Naive thymus-derived CD8-positive, alpha-beta T cell (primary cell): ENCODE measurements at regions not wholly inside any gene's neighbourhood (a gene's known extent, or its start where the extent isn't known, plus 50 kb on each side); places are given as distances from the start of the nearest gene placed in this dataset.

Experiments
- ATAC-seq, 2 donors: fragments of 150-1000 bp; cut with Tn5 transposase in 1 of 2; sonication (Bioruptor Pico), chemical (Tn5 transposase) in 1 of 2; 1 replicate in 1 of 2; 2 replicates in 1 of 2; pipeline ENCODE4 v1.10.0; 2021; ENCODE audit warnings: mild to moderate bottlenecking in 2 of 2, moderate library complexity in 2 of 2
- POLR2A ChIA-PET: fragments of 350-600 bp; sonication (Branson Sonifier 250); formaldehyde crosslinking; loops from one replicate; lab custom pipeline; 2021; ENCODE audit warnings: antibody characterized with exemption; lab: Charles Lee
- DNase-seq, 10 donors: peaks; one replicate each; pipeline versions ENCODE4 v3.0.0 to v3.0.0-alpha.2; 2020 to 2022
- H3K27ac Mint-ChIP-seq, 10 donors: one replicate each; pipeline ENCODE4 v1.8.0; 2020 to 2022; ENCODE audit warnings: mild to moderate bottlenecking in 10 of 10, mixed read lengths in 10 of 10, moderate library complexity in 4 of 10, inconsistent platforms in 1 of 10
- H3K27me3 Mint-ChIP-seq, 5 donors: one replicate each; pipeline ENCODE4 v1.8.0; 2021 to 2022; ENCODE audit warnings: mixed read lengths in 5 of 5
- H3K36me3 Mint-ChIP-seq, 3 donors: one replicate each; pipeline ENCODE4 v1.8.0; 2020 to 2022; ENCODE audit warnings: mixed read lengths in 3 of 3, mild to moderate bottlenecking in 2 of 3, inconsistent platforms in 1 of 3
- H3K4me1 Mint-ChIP-seq, 4 donors: one replicate each; pipeline ENCODE4 v1.8.0; 2021 to 2022; ENCODE audit warnings: mixed read lengths in 4 of 4
- H3K4me3 Mint-ChIP-seq, 10 donors: one replicate each; pipeline ENCODE4 v1.8.0; 2020 to 2022; ENCODE audit warnings: mild to moderate bottlenecking in 10 of 10, mixed read lengths in 10 of 10, moderate library complexity in 6 of 10, inconsistent platforms in 1 of 10
- H3K9me3 Mint-ChIP-seq, 9 donors: one replicate each; pipeline ENCODE4 v1.8.0; 2020 to 2022; ENCODE audit warnings: mixed read lengths in 9 of 9, mild to moderate bottlenecking in 3 of 9, inconsistent platforms in 1 of 9, moderate library complexity in 1 of 9

- no peak overlapping the region for H3K4me3 Mint-ChIP-seq
- ATAC-seq (no peak), DNase-seq (no peak)
- H3K27me3 Mint-ChIP-seq, result peaks cover 25 to 49% (median 30%) of the 10 kb centered on the region in 5 donors
- no peak overlapping the region for H3K27ac Mint-ChIP-seq
- POLR2A ChIA-PET, result no interaction called here
- H3K4me1 Mint-ChIP-seq, result no peaks in the 10 kb centered on the region
- peaks cover 0 to 2% (median 0%) of the 10 kb centered on the region in 3 donors for H3K36me3 Mint-ChIP-seq
- peaks cover 0 to 7% (median 0%) of the 10 kb centered on the region in 9 donors for H3K9me3 Mint-ChIP-seq
Observed at GRCh38 chr5:88536146-88536545, 267.5 kb upstream of the TMEM161B start.

GRCh38 chr5:88524941-88525340 lies 256.3 kb upstream of the TMEM161B start:
- ATAC-seq (no peak), DNase-seq (no peak)
- Mint-ChIP-seq H3K36me3 (peaks cover 0 to 3% (median 0%) of the 10 kb centered on the region in 3 donors), H3K27ac (no peak overlapping the region), H3K4me1 (no peaks in the 10 kb centered on the region), H3K27me3 (peaks cover 7 to 26% (median 11%) of the 10 kb centered on the region in 5 donors), H3K9me3 (peaks cover 0 to under 1% (median 0%) of the 10 kb centered on the region in 9 donors), H3K4me3 (no peak overlapping the region)
- POLR2A ChIA-PET, result no interaction called here

DNA sequence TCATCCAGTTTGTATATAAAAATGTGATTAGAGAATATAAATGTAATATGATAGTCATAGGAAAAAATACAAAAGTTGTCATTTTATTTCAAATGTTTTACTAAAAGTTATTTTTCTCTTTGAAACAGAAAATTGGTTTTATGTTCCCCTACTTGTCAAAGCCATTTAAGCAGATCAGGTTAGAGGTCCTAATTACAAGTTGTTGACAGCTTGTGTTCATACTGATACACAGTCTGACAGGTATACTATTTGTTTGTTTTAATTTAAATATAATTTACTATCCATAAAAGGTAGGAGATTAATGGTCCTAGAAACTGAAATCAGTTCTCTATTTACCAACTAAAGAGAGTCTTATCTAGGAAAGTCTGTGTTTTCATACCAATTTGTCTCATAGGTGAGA lies 250.4 kb upstream of the TMEM161B start:
- Mint-ChIP-seq H3K36me3 (peaks cover 0 to 3% (median 0%) of the 10 kb centered on the region in 3 donors), H3K4me1 (no peaks in the 10 kb centered on the region), H3K27me3 (peaks cover 6 to 17% (median 15%) of the 10 kb centered on the region in 5 donors), H3K4me3 (no peak overlapping the region), H3K27ac (no peak overlapping the region), H3K9me3 (peaks cover 0 to 5% (median 0%) of the 10 kb centered on the region in 9 donors)
- no peak for DNase-seq
- no peak for ATAC-seq
- POLR2A ChIA-PET, result no interaction called here

DNA sequence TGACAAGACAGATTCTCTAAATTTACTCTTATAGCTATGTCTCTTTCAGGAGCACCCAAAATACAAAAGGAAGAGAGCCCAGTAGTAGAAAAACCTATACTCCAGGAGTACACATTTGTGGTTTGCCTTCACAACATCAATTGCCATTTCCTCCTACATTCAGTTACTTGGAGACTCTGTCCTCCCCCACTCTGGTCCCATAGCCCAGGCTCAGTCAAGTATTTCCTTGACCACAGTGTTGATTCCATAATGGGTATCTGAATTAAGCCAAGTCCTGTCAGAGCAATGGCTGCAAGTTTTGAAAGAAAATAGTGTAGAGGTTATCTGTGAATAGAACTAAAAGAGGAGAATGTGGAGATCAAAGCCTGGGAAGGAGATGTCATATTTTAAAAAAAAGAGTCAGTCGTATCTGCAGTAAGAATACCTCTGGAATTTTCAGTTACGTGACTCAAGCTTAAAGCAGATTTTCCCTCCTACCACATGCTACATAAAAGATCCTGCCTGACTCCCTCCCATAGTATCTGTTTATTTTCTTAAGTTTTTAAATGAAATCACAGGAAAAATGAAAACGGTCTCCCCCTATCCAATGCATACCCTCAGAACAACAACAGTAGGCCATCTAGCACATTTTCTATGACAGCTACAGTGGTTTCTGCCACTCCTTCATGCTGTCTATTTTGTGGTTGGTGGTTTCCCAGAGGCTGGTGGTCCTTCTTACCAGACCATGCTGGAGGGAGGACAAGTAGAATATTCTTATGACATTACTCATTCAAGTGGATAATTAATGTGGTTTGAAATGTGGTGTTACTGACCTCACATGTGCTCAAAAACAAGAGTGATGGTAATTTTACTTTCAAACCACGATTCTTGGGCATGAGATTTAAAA lies 249.7 kb upstream of the TMEM161B start:
- Mint-ChIP-seq H3K36me3 (peaks cover 0 to 3% (median 0%) of the 10 kb centered on the region in 3 donors), H3K27ac (peak overlapping the region in 1 of 10 donors; percentile 16), H3K27me3 (peaks cover 6 to 24% (median 15%) of the 10 kb centered on the region in 5 donors), H3K4me1 (no peaks in the 10 kb centered on the region), H3K4me3 (no peak overlapping the region), H3K9me3 (peaks cover 0 to 5% (median 0%) of the 10 kb centered on the region in 9 donors)
- POLR2A ChIA-PET, result no interaction called here
- no peak for ATAC-seq
- no peak for DNase-seq

GRCh38 chr5:88515881-88516819 lies 247.5 kb upstream of the TMEM161B start:
- H3K4me3 Mint-ChIP-seq, result no peak overlapping the region

DNA sequence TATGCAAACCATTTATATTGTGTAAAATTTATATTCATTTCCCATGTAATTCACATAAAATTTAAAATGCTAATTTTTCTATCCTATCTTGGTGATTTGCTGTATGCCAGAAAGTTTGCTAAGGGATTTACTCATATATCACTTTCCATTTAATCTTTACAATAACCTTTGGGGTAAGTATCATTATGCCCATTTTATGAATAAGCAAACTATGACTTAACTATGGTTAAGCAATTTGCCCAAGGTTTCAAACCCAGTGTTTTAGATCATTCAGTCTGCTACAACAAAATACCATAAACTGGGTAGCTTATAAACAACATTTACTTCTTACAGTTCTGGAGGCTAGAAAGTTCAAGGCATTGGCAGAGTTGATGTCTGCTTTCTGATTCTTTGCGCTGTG lies 246.4 kb upstream of the TMEM161B start:
- POLR2A ChIA-PET, result no interaction called here
- H3K36me3 Mint-ChIP-seq, result no peaks in the 10 kb centered on the region
- H3K4me1 Mint-ChIP-seq, result no peaks in the 10 kb centered on the region
- H3K9me3 Mint-ChIP-seq, result peaks cover 0 to 5% (median 0%) of the 10 kb centered on the region in 9 donors
- no peak overlapping the region for H3K27ac Mint-ChIP-seq
- no peak overlapping the region for H3K4me3 Mint-ChIP-seq
- DNase-seq (no peak), ATAC-seq (no peak)
- peaks cover 2 to 17% (median 10%) of the 10 kb centered on the region in 5 donors for H3K27me3 Mint-ChIP-seq

More at GRCh38 chr5:88515881-88516819, 247.5 kb upstream of the TMEM161B start:
- Mint-ChIP-seq H3K9me3 (peaks cover 0 to 5% (median 0%) of the 10 kb centered on the region in 9 donors), H3K27ac (no peak overlapping the region), H3K4me1 (no peaks in the 10 kb centered on the region), H3K36me3 (no peaks in the 10 kb centered on the region), H3K27me3 (peaks cover 2 to 25% (median 11%) of the 10 kb centered on the region in 5 donors)
- no peak for DNase-seq
- no peak for ATAC-seq
- POLR2A ChIA-PET, result no interaction called here

- H3K4me3 Mint-ChIP-seq, result no peak overlapping the region
- no peaks in the 10 kb centered on the region for H3K4me1 Mint-ChIP-seq
- peaks cover 1 to 29% (median 11%) of the 10 kb centered on the region in 5 donors for H3K27me3 Mint-ChIP-seq
- H3K27ac Mint-ChIP-seq, result no peak overlapping the region
- DNase-seq (no peak), ATAC-seq (no peak)
- no peaks in the 10 kb centered on the region for H3K9me3 Mint-ChIP-seq
- POLR2A ChIA-PET, result no interaction called here
- H3K36me3 Mint-ChIP-seq, result no peaks in the 10 kb centered on the region
Observed at GRCh38 chr5:88509403-88509802, 240.8 kb upstream of the TMEM161B start.

GRCh38 chr5:88507261-88507660 lies 238.6 kb upstream of the TMEM161B start:
- H3K27me3 Mint-ChIP-seq, result peaks cover 1 to 16% (median 3%) of the 10 kb centered on the region in 5 donors
- no peak for ATAC-seq
- peaks cover under 1 to 9% (median 5%) of the 10 kb centered on the region in 4 donors for H3K4me1 Mint-ChIP-seq
- POLR2A ChIA-PET, result no interaction called here
- no peak for DNase-seq
- no peaks in the 10 kb centered on the region for H3K36me3 Mint-ChIP-seq
- H3K27ac Mint-ChIP-seq, result no peak overlapping the region
- H3K4me3 Mint-ChIP-seq, result peak overlapping the region in 1 of 10 donors; percentile 8
- no peaks in the 10 kb centered on the region for H3K9me3 Mint-ChIP-seq

- POLR2A ChIA-PET, result interaction anchor here (0.6 kb wide), 1 partner anchor 181 kb away, joined by 3 read pairs; no protein-coding TSS in a partner anchor
Observed at GRCh38 chr5:88503406-88503805, 234.8 kb upstream of the TMEM161B start.

GRCh38 chr5:88503041-88503345 lies 234.3 kb upstream of the TMEM161B start:
- POLR2A ChIA-PET, result no interaction called here
- ATAC-seq, result no peak
- Mint-ChIP-seq H3K4me1 (peaks cover 4 to 18% (median 8%) of the 10 kb centered on the region in 4 donors), H3K36me3 (no peaks in the 10 kb centered on the region), H3K27ac (peak overlapping the region; percentile 88 to 98 (median 96)), H3K4me3 (peak overlapping the region; percentile 86 to 98 (median 93)), H3K9me3 (no peaks in the 10 kb centered on the region), H3K27me3 (peaks cover 0 to 16% (median 3%) of the 10 kb centered on the region in 5 donors)
- DNase-seq, result peak in 2 of 10 donors; percentile 1 to 14

More at GRCh38 chr5:88503406-88503805, 234.8 kb upstream of the TMEM161B start:
- H3K27me3 Mint-ChIP-seq, result peaks cover 0 to 16% (median 3%) of the 10 kb centered on the region in 5 donors
- DNase-seq (no peak), ATAC-seq (no peak)
- H3K27ac Mint-ChIP-seq, result peak overlapping the region in 7 of 10 donors; percentile 88 to 98 (median 96)
- peak overlapping the region; percentile 26 to 98 (median 93) for H3K4me3 Mint-ChIP-seq
- no peaks in the 10 kb centered on the region for H3K36me3 Mint-ChIP-seq
- H3K9me3 Mint-ChIP-seq, result no peaks in the 10 kb centered on the region
- H3K4me1 Mint-ChIP-seq, result peaks cover 4 to 18% (median 8%) of the 10 kb centered on the region in 4 donors

DNA sequence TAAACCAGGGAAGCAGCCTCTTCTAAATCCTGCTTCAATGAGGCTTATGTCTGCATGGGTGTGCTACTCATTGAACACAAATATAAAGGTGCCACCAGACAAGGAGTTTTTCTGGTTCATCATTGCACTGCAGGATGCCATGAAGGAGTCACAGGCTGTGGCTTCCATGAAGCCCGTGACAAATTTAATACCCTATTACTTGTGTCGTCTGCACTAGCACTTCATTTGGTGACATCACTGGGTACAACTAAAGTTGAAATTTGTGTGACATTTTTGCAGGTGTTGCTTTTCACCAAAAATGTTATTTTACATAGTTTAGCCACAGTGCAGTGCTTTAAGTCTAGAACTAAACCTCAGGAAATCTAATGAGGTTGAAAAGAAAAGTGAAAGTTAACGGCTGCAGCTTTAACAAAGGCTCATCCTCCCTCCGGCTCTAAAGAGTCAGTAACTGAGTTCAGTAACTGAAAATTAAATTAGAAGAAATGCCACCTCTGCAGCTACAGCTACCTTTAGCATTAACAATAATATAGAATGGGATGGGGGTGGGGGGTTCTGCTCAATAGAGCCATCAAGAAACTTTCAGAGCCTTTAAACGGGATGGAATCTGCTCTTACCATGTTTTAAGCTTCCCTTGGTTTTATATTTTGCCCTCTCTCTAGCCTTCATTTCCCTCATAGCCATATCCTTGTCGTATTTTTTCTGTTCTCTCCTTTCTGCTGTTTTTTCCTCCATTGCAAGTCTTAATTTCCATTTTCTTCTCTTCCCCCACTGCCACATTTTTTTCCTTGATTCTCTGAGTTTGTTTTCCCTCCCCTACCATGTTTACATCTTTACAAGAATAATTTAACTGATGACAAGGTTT lies 233.8 kb upstream of the TMEM161B start:
- ATAC-seq, result peak; percentile 83 to 90
- H3K4me1 Mint-ChIP-seq, result peaks cover 4 to 18% (median 8%) of the 10 kb centered on the region in 4 donors
- DNase-seq, result peak in 4 of 10 donors; percentile 17 to 44 (median 32)
- no peaks in the 10 kb centered on the region for H3K36me3 Mint-ChIP-seq
- H3K27me3 Mint-ChIP-seq, result peaks cover 0 to 14% (median 1%) of the 10 kb centered on the region in 5 donors
- peak overlapping the region; percentile 88 to 98 (median 96) for H3K27ac Mint-ChIP-seq
- POLR2A ChIA-PET, result no interaction called here
- no peaks in the 10 kb centered on the region for H3K9me3 Mint-ChIP-seq
- peak overlapping the region; percentile 86 to 98 (median 93) for H3K4me3 Mint-ChIP-seq

- ATAC-seq (no peak), DNase-seq (no peak)
- Mint-ChIP-seq H3K27me3 (peaks cover 5 to 28% (median 12%) of the 10 kb centered on the region in 5 donors), H3K4me3 (no peak overlapping the region), H3K9me3 (no peaks in the 10 kb centered on the region), H3K4me1 (no peaks in the 10 kb centered on the region), H3K36me3 (no peaks in the 10 kb centered on the region), H3K27ac (no peak overlapping the region)
- POLR2A ChIA-PET, result no interaction called here
Observed at GRCh38 chr5:88495810-88496209, 227.2 kb upstream of the TMEM161B start.
